IMR-90 (cell line): ENCODE measurements at regions not wholly inside any gene's neighbourhood (a gene's known extent, or its start where the extent isn't known, plus 50 kb on each side); places are given as distances from the start of the nearest gene placed in this dataset.

Source experiments
- ATAC-seq: fragments of 200-7000 bp; cut with Tn5 transposase; 2 replicates; pipeline ENCODE4 v1.9.1; 2020; ENCODE audit warnings: low read depth, mild to moderate bottlenecking, moderate library complexity
- BruUV-seq: library from RNA; stranded (reverse); fragments of 400-500 nt; replicated peaks from 2 replicates; lab custom pipeline; 2021; lab: Mats Ljungman, UMichigan
- CTCF ChIA-PET: fragments of 300-600 bp; formaldehyde crosslinking; extraction: SDS; loops from one replicate; lab custom pipeline; 2021; ENCODE audit warnings: antibody characterized with exemption; lab: Yijun Ruan, JAX
- POLR2A ChIA-PET: fragments of 300-600 bp; sonication (Branson Sonifier 250); formaldehyde crosslinking; loops from one replicate; lab custom pipeline; 2022; ENCODE audit warnings: antibody characterized with exemption; ENCODE audit not compliant: unreplicated experiment; lab: Charles Lee
- DNase-seq: peaks from one replicate; pipeline ENCODE4 v3.0.0; 2013
- H2AFZ ChIP-seq: replicated peaks from 2 replicates; pipeline ENCODE3; 2013; ENCODE audit warnings: low read length, mild to moderate bottlenecking; ENCODE audit not compliant: poor library complexity
- H2AK5ac ChIP-seq: 2 replicates; pipeline ENCODE4 v1.6.1; 2013; ENCODE audit warnings: low read depth, low read length, inconsistent platforms
- H2AK9ac ChIP-seq: replicated peaks from 2 replicates; pipeline ENCODE3; 2013; ENCODE audit warnings: mild to moderate bottlenecking, low read depth, low read length, moderate library complexity; ENCODE audit not compliant: poor library complexity
- H2BK120ac ChIP-seq: 2 replicates; pipeline ENCODE4 v1.6.1; 2013; ENCODE audit warnings: low read depth, low read length, inconsistent platforms
- H2BK15ac ChIP-seq: 3 replicates; pipeline ENCODE4 v1.6.1; 2013; ENCODE audit warnings: low read depth, low read length, inconsistent platforms
- H2BK20ac ChIP-seq: 2 replicates; pipeline ENCODE4 v1.6.1; 2013; ENCODE audit warnings: low read depth, mild to moderate bottlenecking, inconsistent platforms, low read length, moderate library complexity
- H2BK5ac ChIP-seq: 2 replicates; pipeline ENCODE4 v1.6.1; 2013; ENCODE audit warnings: mild to moderate bottlenecking, low read depth, low read length, inconsistent platforms; ENCODE audit not compliant: poor library complexity, severe bottlenecking
- H3K14ac ChIP-seq: replicated peaks from 2 replicates; pipeline ENCODE4 v1.6.1; 2013; ENCODE audit warnings: low read depth, low read length, inconsistent platforms
- H3K18ac ChIP-seq: 2 replicates; pipeline ENCODE4 v1.6.1; 2013; ENCODE audit warnings: low read depth, low read length, control low read depth
- H3K23ac ChIP-seq: 2 replicates; pipeline ENCODE4 v1.6.1; 2013; ENCODE audit warnings: low read depth, low read length, inconsistent platforms
- H3K27ac ChIP-seq: 2 replicates; pipeline ENCODE4 v1.5.1; 2013; ENCODE audit warnings: mild to moderate bottlenecking, control low read depth, low read length; ENCODE audit not compliant: insufficient read depth
- H3K27me3 ChIP-seq: 2 replicates; pipeline ENCODE4 v1.6.1; 2013; ENCODE audit warnings: low read length; ENCODE audit not compliant: control insufficient read depth, insufficient read depth
- H3K36me3 ChIP-seq: 2 replicates; pipeline ENCODE4 v1.6.1; 2013; ENCODE audit warnings: low read length, mixed read lengths; ENCODE audit not compliant: control insufficient read depth, insufficient read depth
- H3K4ac ChIP-seq: 2 replicates; pipeline ENCODE4 v1.6.1; 2013; ENCODE audit warnings: low read depth, low read length, inconsistent platforms
- H3K4me1 ChIP-seq: 2 replicates; pipeline ENCODE4 v1.6.1; 2013; ENCODE audit warnings: low read length, mixed read lengths; ENCODE audit not compliant: control insufficient read depth, insufficient read depth
- H3K4me2 ChIP-seq: 2 replicates; pipeline ENCODE4 v1.6.1; 2013; ENCODE audit warnings: low read depth, mild to moderate bottlenecking, control low read depth, low read length, moderate library complexity
- H3K4me3 ChIP-seq: 2 replicates; pipeline ENCODE4 v1.5.1; 2013; ENCODE audit warnings: low read depth, mild to moderate bottlenecking, control low read depth, low read length, moderate library complexity; ENCODE audit not compliant: insufficient read depth
- H3K56ac ChIP-seq: 2 replicates; pipeline ENCODE4 v1.6.1; 2013; ENCODE audit warnings: low read length, inconsistent platforms; ENCODE audit not compliant: insufficient read depth; ENCODE audit errors: extremely low read depth
- H3K79me1 ChIP-seq, 2 experiments: 2 replicates each; pipeline ENCODE4 v1.6.1; 2013; ENCODE audit warnings: low read length in 2 of 2, inconsistent platforms in 1 of 2, low read depth in 1 of 2
- H3K9ac ChIP-seq: 2 replicates; pipeline ENCODE4 v1.6.1; 2013; ENCODE audit warnings: low read depth, low read length, control low read depth
- H3K9me1 ChIP-seq: 2 replicates; pipeline ENCODE4 v1.6.1; 2013; ENCODE audit warnings: low read length, inconsistent platforms; ENCODE audit not compliant: insufficient read depth
- H3K9me3 ChIP-seq: 2 replicates; pipeline ENCODE4 v1.6.1; 2013; ENCODE audit warnings: low read length; ENCODE audit not compliant: control insufficient read depth, insufficient read depth
- H4K20me1 ChIP-seq: 2 replicates; pipeline ENCODE4 v1.6.1; 2013; ENCODE audit warnings: low read length, inconsistent platforms; ENCODE audit not compliant: insufficient read depth
- H4K5ac ChIP-seq: 2 replicates; pipeline ENCODE4 v1.6.1; 2013; ENCODE audit warnings: mild to moderate bottlenecking, low read depth, low read length, control low read depth
- H4K8ac ChIP-seq, 2 experiments: 2 replicates each; pipeline ENCODE4 v1.6.1; 2013; ENCODE audit warnings: low read depth in 2 of 2, low read length in 2 of 2, control low read depth in 1 of 2, inconsistent platforms in 1 of 2
- H4K91ac ChIP-seq: 2 replicates; pipeline ENCODE4 v1.6.1; 2013; ENCODE audit warnings: low read depth, low read length, inconsistent platforms; ENCODE audit not compliant: insufficient read depth
- BHLHE40 ChIP-seq: fragments of 150-350 bp; IDR thresholded peaks from 2 replicates; pipeline ENCODE4 v1.6.1; 2016; ENCODE audit warnings: mild to moderate bottlenecking, low read depth, low read length
- CEBPB ChIP-seq: IDR thresholded peaks from 2 replicates; pipeline ENCODE4 v1.6.1; 2012; ENCODE audit warnings: low read depth, low read length, improper control_type of control experiment
- CHD1 ChIP-seq: IDR thresholded peaks from 2 replicates; pipeline ENCODE4 v1.6.1; 2012; ENCODE audit warnings: low read depth, low read length, improper control_type of control experiment
- FOS ChIP-seq: fragments of 150-350 bp; IDR thresholded peaks from 2 replicates; pipeline ENCODE4 v1.6.1; 2016; ENCODE audit warnings: low read depth, low read length
- MAFK ChIP-seq: IDR thresholded peaks from 2 replicates; pipeline ENCODE4 v1.6.1; 2012; ENCODE audit warnings: low read depth, low read length, improper control_type of control experiment
- MAZ ChIP-seq: IDR thresholded peaks from 2 replicates; pipeline ENCODE4 v1.6.1; 2012; ENCODE audit warnings: low read depth, mild to moderate bottlenecking, low read length, improper control_type of control experiment, moderate library complexity, borderline replicate concordance
- MXI1 ChIP-seq: IDR thresholded peaks from 2 replicates; pipeline ENCODE4 v1.6.1; 2012; ENCODE audit warnings: low read depth, mild to moderate bottlenecking, low read length, moderate library complexity, borderline replicate concordance
- NFE2L2 ChIP-seq: fragments of 150-350 bp; IDR thresholded peaks from 2 replicates; pipeline ENCODE4 v1.6.1; 2016; ENCODE audit warnings: low read depth, mild to moderate bottlenecking, low read length
- POLR2A ChIP-seq: IDR thresholded peaks from 2 replicates; pipeline ENCODE4 v1.6.1; 2012; ENCODE audit warnings: mild to moderate bottlenecking, low read depth, low read length
- RAD21 ChIP-seq: IDR thresholded peaks from 2 replicates; pipeline ENCODE4 v1.6.1; 2012; ENCODE audit warnings: low read length, improper control_type of control experiment
- RCOR1 ChIP-seq: IDR thresholded peaks from 2 replicates; pipeline ENCODE4 v1.6.1; 2012; ENCODE audit warnings: mild to moderate bottlenecking, low read length, improper control_type of control experiment; ENCODE audit not compliant: insufficient replicate concordance
- RFX5 ChIP-seq: IDR thresholded peaks from 2 replicates; pipeline ENCODE4 v1.8.0; 2012; ENCODE audit warnings: low read depth, mild to moderate bottlenecking, low read length, moderate library complexity
- SMC3 ChIP-seq: fragments of 150-350 bp; IDR thresholded peaks from 2 replicates; pipeline ENCODE4 v1.6.1; 2016; ENCODE audit warnings: low read depth, mild to moderate bottlenecking, antibody characterized with exemption, low read length, moderate library complexity
- WGBS, 2 experiments: methylation state at CpG; one replicate each; pipeline versions ENCODE4 v1.1.5 to v1.1.7; 2013; ENCODE audit warnings: missing lambda C conversion rate in 2 of 2; ENCODE audit not compliant: insufficient read length in 1 of 2; ENCODE audit errors: extremely low coverage in 2 of 2; 5-methylcytosine and 5-hydroxymethylcytosine counted together
- dilution Hi-C: fragments of 300-500 bp; cut with HindIII; formaldehyde crosslinking; loops from one replicate; pipeline ENCODE4 v1.14.3; 2018; ENCODE audit warnings: low sequenced_read_pairs; ENCODE audit not compliant: unreplicated experiment
- in situ Hi-C: fragments of 300-500 bp; cut with MboI; formaldehyde crosslinking; loops from 3 replicates; pipeline ENCODE4 v1.14.3; 2019; ENCODE audit warnings: low sequenced_read_pairs, inconsistent platforms, mixed read lengths
- intact Hi-C: fragments of 100-400 bp; cut with micrococcal nuclease; formaldehyde crosslinking; loops from 2 replicates; pipeline ENCODE4 v1.10.0; 2022
- TF ChIP-seq, protein P1 (sequence below): conservative IDR thresholded peaks from 2 replicates; pipeline ENCODE4 v1.5.1; 2012; ENCODE audit warnings: mild to moderate bottlenecking, low read depth, low read length, improper control_type of control experiment
- TF ChIP-seq, protein P2 (sequence below): fragments of 150-350 bp; IDR thresholded peaks from 2 replicates; pipeline ENCODE4 v1.6.1; 2017; ENCODE audit warnings: mild to moderate bottlenecking, antibody characterized with exemption, low read length, low read depth
- TF ChIP-seq, protein P3 (sequence below): fragments of 150-350 bp; IDR thresholded peaks from 2 replicates; pipeline ENCODE4 v1.6.1; 2016; ENCODE audit warnings: low read depth, mild to moderate bottlenecking, low read length, moderate library complexity, borderline replicate concordance

DNA sequence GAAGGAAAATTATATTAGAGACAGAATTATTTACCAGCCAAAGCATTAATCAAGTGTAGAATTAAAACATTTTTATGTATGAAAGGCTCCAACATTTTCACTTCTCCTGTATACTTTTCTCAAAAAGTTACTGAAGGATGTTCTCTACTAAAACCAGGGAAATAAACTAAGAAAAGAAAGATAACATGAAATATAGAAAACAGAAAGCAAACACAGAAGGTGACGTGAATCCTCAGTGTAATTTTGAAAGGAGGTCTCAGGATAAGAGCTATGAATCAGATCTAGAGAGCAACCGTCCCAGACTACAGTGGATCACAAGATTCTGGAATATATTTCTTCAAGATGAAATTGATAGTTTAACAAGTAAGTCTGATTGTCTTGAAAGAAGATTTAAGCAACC lies 144.5 kb downstream of the CYSLTR2 start:
- in situ Hi-C loops: no loop called here
- H4K20me1 ChIP-seq: no peaks in the 10 kb centered on the region
- no peak for DNase-seq
- no peak overlapping the region for H4K91ac ChIP-seq
- no peak for ATAC-seq
- H3K4ac ChIP-seq: no peak overlapping the region
- H4K8ac ChIP-seq: no peak overlapping the region
- H3K27ac ChIP-seq: no peak overlapping the region
- H3K18ac ChIP-seq: no peak overlapping the region
- H3K56ac ChIP-seq: no peak overlapping the region
- H3K27me3 ChIP-seq: no peaks in the 10 kb centered on the region
- H2AFZ ChIP-seq: no peak overlapping the region
- no peaks in the 10 kb centered on the region for H3K36me3 ChIP-seq
- no peaks in the 10 kb centered on the region for H3K9me1 ChIP-seq
- no peaks in the 10 kb centered on the region for H3K79me1 ChIP-seq
- H4K5ac ChIP-seq: no peak overlapping the region
- no peak overlapping the region for H3K23ac ChIP-seq
- no peak overlapping the region for H2BK120ac ChIP-seq
- dilution Hi-C loops: no loop called here
- H3K4me1 ChIP-seq: peaks cover 4% of the 10 kb centered on the region; the same call in 1 of the 2 replicates
- H2AK5ac ChIP-seq: no peak overlapping the region
- no peak overlapping the region for H3K14ac ChIP-seq
- H3K9ac ChIP-seq: no peak overlapping the region
- intact Hi-C loops: no loop called here
- TF ChIP-seq MAFK (no peak), BHLHE40 (no peak), MXI1 (no peak), CHD1 (no peak), RAD21 (no peak), RFX5 (no peak), CEBPB (no peak), SMC3 (no peak), NFE2L2 (no peak), RCOR1 (no peak), MAZ (no peak), FOS (no peak), POLR2A (no peak)
- TF ChIP-seq, protein P1, sequence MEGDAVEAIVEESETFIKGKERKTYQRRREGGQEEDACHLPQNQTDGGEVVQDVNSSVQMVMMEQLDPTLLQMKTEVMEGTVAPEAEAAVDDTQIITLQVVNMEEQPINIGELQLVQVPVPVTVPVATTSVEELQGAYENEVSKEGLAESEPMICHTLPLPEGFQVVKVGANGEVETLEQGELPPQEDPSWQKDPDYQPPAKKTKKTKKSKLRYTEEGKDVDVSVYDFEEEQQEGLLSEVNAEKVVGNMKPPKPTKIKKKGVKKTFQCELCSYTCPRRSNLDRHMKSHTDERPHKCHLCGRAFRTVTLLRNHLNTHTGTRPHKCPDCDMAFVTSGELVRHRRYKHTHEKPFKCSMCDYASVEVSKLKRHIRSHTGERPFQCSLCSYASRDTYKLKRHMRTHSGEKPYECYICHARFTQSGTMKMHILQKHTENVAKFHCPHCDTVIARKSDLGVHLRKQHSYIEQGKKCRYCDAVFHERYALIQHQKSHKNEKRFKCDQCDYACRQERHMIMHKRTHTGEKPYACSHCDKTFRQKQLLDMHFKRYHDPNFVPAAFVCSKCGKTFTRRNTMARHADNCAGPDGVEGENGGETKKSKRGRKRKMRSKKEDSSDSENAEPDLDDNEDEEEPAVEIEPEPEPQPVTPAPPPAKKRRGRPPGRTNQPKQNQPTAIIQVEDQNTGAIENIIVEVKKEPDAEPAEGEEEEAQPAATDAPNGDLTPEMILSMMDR: no peak
- TF ChIP-seq, protein P2, sequence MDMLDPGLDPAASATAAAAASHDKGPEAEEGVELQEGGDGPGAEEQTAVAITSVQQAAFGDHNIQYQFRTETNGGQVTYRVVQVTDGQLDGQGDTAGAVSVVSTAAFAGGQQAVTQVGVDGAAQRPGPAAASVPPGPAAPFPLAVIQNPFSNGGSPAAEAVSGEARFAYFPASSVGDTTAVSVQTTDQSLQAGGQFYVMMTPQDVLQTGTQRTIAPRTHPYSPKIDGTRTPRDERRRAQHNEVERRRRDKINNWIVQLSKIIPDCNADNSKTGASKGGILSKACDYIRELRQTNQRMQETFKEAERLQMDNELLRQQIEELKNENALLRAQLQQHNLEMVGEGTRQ: no peak
- TF ChIP-seq, protein P3, sequence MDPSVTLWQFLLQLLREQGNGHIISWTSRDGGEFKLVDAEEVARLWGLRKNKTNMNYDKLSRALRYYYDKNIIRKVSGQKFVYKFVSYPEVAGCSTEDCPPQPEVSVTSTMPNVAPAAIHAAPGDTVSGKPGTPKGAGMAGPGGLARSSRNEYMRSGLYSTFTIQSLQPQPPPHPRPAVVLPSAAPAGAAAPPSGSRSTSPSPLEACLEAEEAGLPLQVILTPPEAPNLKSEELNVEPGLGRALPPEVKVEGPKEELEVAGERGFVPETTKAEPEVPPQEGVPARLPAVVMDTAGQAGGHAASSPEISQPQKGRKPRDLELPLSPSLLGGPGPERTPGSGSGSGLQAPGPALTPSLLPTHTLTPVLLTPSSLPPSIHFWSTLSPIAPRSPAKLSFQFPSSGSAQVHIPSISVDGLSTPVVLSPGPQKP: no peak
- H2BK20ac ChIP-seq: no peak overlapping the region
- H2BK15ac ChIP-seq: no peak overlapping the region
- H3K4me2 ChIP-seq: no peak overlapping the region
- no peak overlapping the region for H3K4me3 ChIP-seq
- no peak overlapping the region for H2BK5ac ChIP-seq
- ChIA-PET POLR2A (no interaction called here), CTCF (interaction anchor here (0.8 kb wide), 1 partner anchor 176 kb away, joined by 3 read pairs; no protein-coding TSS in a partner anchor)
- no peaks in the 10 kb centered on the region for H3K9me3 ChIP-seq
- 86% methylated on average over 1 of the region's 2 CpGs; no CpG with 5 or more reads in 1 of the 2 experiments for WGBS, 2 experiments
- H2AK9ac ChIP-seq: no peak overlapping the region
- BruUV-seq: no TSS peak
